B cell (primary cell): ENCODE measurements at regions not wholly inside any gene's neighbourhood (a gene's known extent, or its start where the extent isn't known, plus 50 kb on each side); places are given as distances from the start of the nearest gene placed in this dataset.

Experiments
- ATAC-seq: fragments of 200-7000 bp; cut with Tn5 transposase; one replicate; pipeline ENCODE4 v1.10.0; 2021; ENCODE audit warnings: low read depth, mild to moderate bottlenecking, moderate number of reproducible peaks, moderate library complexity
- CTCF ChIA-PET: fragments of 350-600 bp; sonication (Branson Sonifier 250); formaldehyde crosslinking; loops from one replicate; lab custom pipeline; 2021; ENCODE audit warnings: antibody characterized with exemption, inconsistent platforms; lab: Charles Lee
- POLR2A ChIA-PET: fragments of 350-600 bp; sonication (Branson Sonifier 250); formaldehyde crosslinking; loops from one replicate; lab custom pipeline; 2021; ENCODE audit warnings: antibody characterized with exemption; lab: Charles Lee
- DNase-seq: peaks from one replicate; pipeline ENCODE4 v3.0.0; 2013
- H2AFZ ChIP-seq: 2 replicates; pipeline ENCODE4 v1.6.1; 2012; ENCODE audit warnings: mild to moderate bottlenecking, low read depth, low read length; ENCODE audit not compliant: insufficient read depth, poor library complexity, severe bottlenecking
- H3K27ac ChIP-seq, 2 donors: 1 replicate in 1 of 2; 2 replicates in 1 of 2; pipeline ENCODE4 v1.5.1; 2012 to 2013; ENCODE audit warnings: low read length in 2 of 2, mild to moderate bottlenecking in 2 of 2, moderate library complexity in 1 of 2
- H3K27me3 ChIP-seq, 4 experiments: fragments of 200-600 bp in 1 of 4; sonication (generic) in 1 of 4; replicated peaks in 1 of 4; 1 replicate in 2 of 4; 2 replicates in 2 of 4; pipeline versions ENCODE4 v1.6.1 to v1.7.0; 2013 to 2016; ENCODE audit warnings: low read length in 3 of 4, mild to moderate bottlenecking in 2 of 4, mixed read lengths in 1 of 4, moderate library complexity in 1 of 4; ENCODE audit not compliant: insufficient read depth in 4 of 4, control insufficient read depth in 3 of 4; ENCODE audit errors: control extremely low read depth in 1 of 4
- H3K36me3 ChIP-seq, 2 experiments: replicated peaks in 1 of 2; 1 replicate in 1 of 2; 2 replicates in 1 of 2; pipeline versions ENCODE4 v1.6.1 to v1.7.1; 2013; ENCODE audit warnings: low read length in 1 of 2; ENCODE audit not compliant: insufficient read depth in 2 of 2, control insufficient read depth in 1 of 2; ENCODE audit errors: control extremely low read depth in 1 of 2, extremely low read depth in 1 of 2
- H3K4me1 ChIP-seq, 2 donors: fragments of 200-600 bp in 1 of 2; sonication (generic) in 1 of 2; 1 replicate in 1 of 2; 2 replicates in 1 of 2; pipeline versions ENCODE4 v1.5.1 to v1.6.1; 2013 to 2017; ENCODE audit warnings: low read length in 2 of 2; ENCODE audit not compliant: control insufficient read depth in 2 of 2, insufficient read depth in 2 of 2
- H3K4me2 ChIP-seq: replicated peaks from 2 replicates; pipeline ENCODE3; 2012; ENCODE audit warnings: mild to moderate bottlenecking, low read depth, low read length; ENCODE audit not compliant: poor library complexity, severe bottlenecking
- H3K4me3 ChIP-seq, 5 experiments: fragments of 200-600 bp in 1 of 5; sonication (generic) in 1 of 5; 1 replicate in 3 of 5; 2 replicates in 2 of 5; pipeline versions ENCODE4 v1.5.1 to v1.7.0; 2011 to 2016; ENCODE audit warnings: low read length in 4 of 5, mild to moderate bottlenecking in 4 of 5, low read depth in 2 of 5, control low read depth in 1 of 5, moderate library complexity in 1 of 5; ENCODE audit not compliant: insufficient read depth in 1 of 5; ENCODE audit errors: control extremely low read depth in 1 of 5, extremely low read depth in 1 of 5
- H3K79me2 ChIP-seq: fragments of 200-600 bp; sonication (generic); one replicate; pipeline ENCODE4 v1.6.0; 2016; ENCODE audit warnings: low read length; ENCODE audit not compliant: control insufficient read depth, insufficient read depth
- H3K9ac ChIP-seq: fragments of 200-600 bp; sonication (generic); 2 replicates; pipeline ENCODE4 v1.6.1; 2017; ENCODE audit warnings: mild to moderate bottlenecking, low read length, moderate library complexity
- H3K9me3 ChIP-seq, 3 donors: one replicate each; pipeline versions ENCODE4 v1.6.1 to v1.7.1; 2013; ENCODE audit warnings: low read length in 2 of 3; ENCODE audit not compliant: control insufficient read depth in 2 of 3, insufficient read depth in 1 of 3; ENCODE audit errors: control extremely low read depth in 1 of 3
- H4K20me1 ChIP-seq: 2 replicates; pipeline ENCODE4 v1.6.0; 2012; ENCODE audit warnings: mild to moderate bottlenecking, low read length; ENCODE audit not compliant: insufficient read depth, control insufficient read depth, poor library complexity, severe bottlenecking
- H3K27ac Mint-ChIP-seq: one replicate; pipeline ENCODE4 v1.8.0; 2021; ENCODE audit warnings: mixed read lengths
- H3K27me3 Mint-ChIP-seq: one replicate; pipeline ENCODE4 v1.8.0; 2021; ENCODE audit warnings: mixed read lengths
- H3K4me1 Mint-ChIP-seq: one replicate; pipeline ENCODE4 v1.8.0; 2021; ENCODE audit warnings: mixed read lengths
- H3K4me3 Mint-ChIP-seq: one replicate; pipeline ENCODE4 v1.8.0; 2021; ENCODE audit warnings: mixed read lengths
- H3K9me3 Mint-ChIP-seq: one replicate; pipeline ENCODE4 v1.8.0; 2022; ENCODE audit warnings: mixed read lengths; ENCODE audit not compliant: insufficient read depth
- CTCF ChIP-seq: fragments of 200-600 bp; IDR thresholded peaks from one replicate; pipeline ENCODE4 v1.8.0; 2022; ENCODE audit warnings: antibody characterized with exemption, mild to moderate bottlenecking
- EZH2 ChIP-seq: IDR thresholded peaks from 2 replicates; pipeline ENCODE4 v1.6.1; 2012; ENCODE audit warnings: borderline replicate concordance, low read depth, mild to moderate bottlenecking, moderate library complexity, low read length; ENCODE audit not compliant: insufficient read depth, poor library complexity, severe bottlenecking
- WGBS: methylation state at CpG from one replicate; pipeline ENCODE4 v1.1.5; 2013; ENCODE audit warnings: missing lambda C conversion rate; ENCODE audit not compliant: insufficient coverage; 5-methylcytosine and 5-hydroxymethylcytosine counted together
- intact Hi-C: fragments of 100-400 bp; cut with micrococcal nuclease; formaldehyde crosslinking; loops from one replicate; pipeline ENCODE4 v1.10.0; 2022

GRCh38 chr16:86257546-86257945 is 252.8 kb upstream of the FOXF1 start:
- peaks cover 0 to 9% (median 6%) of the 10 kb centered on the region in 3 donors for H3K9me3 ChIP-seq
- H3K79me2 ChIP-seq: no peaks in the 10 kb centered on the region
- H3K4me1 ChIP-seq: no peaks in the 10 kb centered on the region
- Mint-ChIP-seq H3K4me1 (no peaks in the 10 kb centered on the region), H3K27me3 (peaks cover 31% of the 10 kb centered on the region), H3K27ac (no peak overlapping the region), H3K9me3 (peaks cover 8% of the 10 kb centered on the region), H3K4me3 (no peak overlapping the region)
- TF ChIP-seq EZH2: no peak
- no peak for ATAC-seq
- intact Hi-C loops: no loop called here
- H3K9ac ChIP-seq: no peak overlapping the region
- peaks cover 0 to 26% (median 4%) of the 10 kb centered on the region in 4 experiments for H3K27me3 ChIP-seq
- no peak overlapping the region for H3K4me3 ChIP-seq
- no peak overlapping the region for H3K4me2 ChIP-seq
- no peak overlapping the region for H3K27ac ChIP-seq
- no peaks in the 10 kb centered on the region for H3K36me3 ChIP-seq
- no peak for DNase-seq
- WGBS: 73% methylated on average over 4 of the region's 5 CpGs
- H4K20me1 ChIP-seq: no peaks in the 10 kb centered on the region
- ChIA-PET POLR2A (no interaction called here), CTCF (no interaction called here)
- no peak overlapping the region for H2AFZ ChIP-seq

- POLR2A ChIA-PET: no interaction called here
- Mint-ChIP-seq H3K4me3 (no peak overlapping the region), H3K27ac (no peak overlapping the region), H3K27me3 (peaks cover 31% of the 10 kb centered on the region), H3K9me3 (peaks cover 8% of the 10 kb centered on the region), H3K4me1 (no peaks in the 10 kb centered on the region)
- Histone ChIP-seq H2AFZ (no peak overlapping the region), H3K9ac (no peak overlapping the region), H4K20me1 (no peaks in the 10 kb centered on the region), H3K79me2 (no peaks in the 10 kb centered on the region), H3K9me3 (peaks cover 0 to 9% (median 6%) of the 10 kb centered on the region in 3 donors), H3K4me1 (no peaks in the 10 kb centered on the region), H3K4me3 (no peak overlapping the region), H3K36me3 (no peaks in the 10 kb centered on the region), H3K27me3 (peaks cover 0 to 26% (median 4%) of the 10 kb centered on the region in 4 experiments), H3K4me2 (no peak overlapping the region), H3K27ac (no peak overlapping the region)
- WGBS: 100% methylated on average over 1 of the region's 3 CpGs
- TF ChIP-seq CTCF: no peak
- TF ChIP-seq EZH2: no peak
- intact Hi-C loops: no loop called here
- CTCF ChIA-PET: no interaction called here
- DNase-seq (no peak), ATAC-seq (no peak)
Observed at GRCh38 chr16:86258713-86259112, 251.6 kb upstream of the FOXF1 start.
